HG02870 (cell line): ENCODE measurements at regions not wholly inside any gene's neighbourhood (a gene's known extent, or its start where the extent isn't known, plus 50 kb on each side); places are given as distances from the start of the nearest gene placed in this dataset.

ENCODE experiments used
- ATAC-seq: cut with Tn5 transposase; IDR thresholded peaks from one replicate; pipeline ENCODE4 v1.9.1; 2021; ENCODE audit warnings: mild to moderate bottlenecking, moderate library complexity; ENCODE audit not compliant: unreplicated experiment

- ATAC-seq = peak; percentile 27
Measured at GRCh38 chr10:110355141-110355831, 50.6 kb upstream of the SMNDC1 start.

GRCh38 chr10:110355922-110356627 lies 51.4 kb upstream of the SMNDC1 start:
- peak; percentile 7 for ATAC-seq

- peak; percentile 82 for ATAC-seq
Measured at GRCh38 chr10:110356628-110357245, 52.0 kb upstream of the SMNDC1 start.

- ATAC-seq = no peak
Measured at GRCh38 chr10:110357252-110357780, 52.6 kb upstream of the SMNDC1 start.

GRCh38 chr10:110357871-110358270 lies 53.2 kb upstream of the SMNDC1 start:
- ATAC-seq = no peak

- ATAC-seq = no peak
Measured at GRCh38 chr10:110358278-110358677, 53.6 kb upstream of the SMNDC1 start.

- ATAC-seq = no peak
Measured at GRCh38 chr10:110358869-110359629, 54.3 kb upstream of the SMNDC1 start.

- ATAC-seq = no peak
Measured at GRCh38 chr10:110360857-110361474, 56.2 kb upstream of the SMNDC1 start.

- no peak for ATAC-seq
Measured at GRCh38 chr10:110361800-110362456, 57.2 kb upstream of the SMNDC1 start.

- ATAC-seq = no peak
Measured at GRCh38 chr10:110363572-110364411, 59.1 kb upstream of the SMNDC1 start.

- ATAC-seq = no peak
Measured at GRCh38 chr10:110364531-110364937, 59.8 kb upstream of the SMNDC1 start.

- ATAC-seq = no peak
Measured at GRCh38 chr10:110365356-110366143, 60.8 kb upstream of the SMNDC1 start.

- no peak for ATAC-seq
Measured at GRCh38 chr10:110366635-110367034, 61.9 kb upstream of the SMNDC1 start.

- ATAC-seq = peak; percentile 64
Measured at GRCh38 chr10:110368002-110368401, 63.3 kb upstream of the SMNDC1 start.

GRCh38 chr10:110368556-110368955 lies 63.8 kb upstream of the SMNDC1 start:
- ATAC-seq = no peak

- ATAC-seq = no peak
Measured at GRCh38 chr10:110370006-110370405, 65.3 kb upstream of the SMNDC1 start.

- ATAC-seq = no peak
Measured at GRCh38 chr10:110372656-110373055, 67.9 kb upstream of the SMNDC1 start.

GRCh38 chr10:110373059-110373458 lies 68.3 kb upstream of the SMNDC1 start:
- ATAC-seq = no peak
